A549 (cell line): ENCODE measurements at regions not wholly inside any gene's neighbourhood (a gene's known extent, or its start where the extent isn't known, plus 50 kb on each side); places are given as distances from the start of the nearest gene placed in this dataset.
"Not testable (repeated sequence)": the region's sequence is repeated elsewhere in the genome, so short reads cannot be mapped to it uniquely, and the experiment has no call there.

Experiments
- CEBPB ChIP-seq, 2 experiments: fragments of >200 bp in 1 of 2; sonication (Bioruptor Twin) in 1 of 2; formaldehyde crosslinking in 1 of 2; IDR thresholded peaks; 2 replicates each; pipeline ENCODE4 v1.6.1; 2012 to 2016
- CTCF ChIP-seq: fragments of >200 bp; sonication (Bioruptor Twin); formaldehyde crosslinking; IDR thresholded peaks from 3 replicates; pipeline ENCODE4 v1.5.1; 2016
- EHMT2 ChIP-seq: fragments of 200-600 bp; sonication (generic); IDR thresholded peaks from 2 replicates; pipeline ENCODE4 v1.6.1; 2016; ENCODE audit warnings: antibody characterized with exemption, low read depth, mild to moderate bottlenecking, moderate library complexity
- JUN ChIP-seq, 2 experiments: fragments of >200 bp; sonication (Bioruptor Twin); formaldehyde crosslinking; IDR thresholded peaks; 2 replicates in 1 of 2; 3 replicates in 1 of 2; pipeline ENCODE4 v1.6.1; 2016 to 2017
- POLR2AphosphoS2 ChIP-seq: conservative IDR thresholded peaks from 2 replicates; pipeline ENCODE4 v1.6.1; 2012; ENCODE audit warnings: low read length, improper control_type of control experiment, inconsistent platforms
- RAD21 ChIP-seq, 2 experiments: fragments of >200 bp in 1 of 2; sonication (Bioruptor Twin) in 1 of 2; formaldehyde crosslinking in 1 of 2; IDR thresholded peaks in 1 of 2; conservative IDR thresholded peaks in 1 of 2; 2 replicates in 1 of 2; 3 replicates in 1 of 2; pipeline ENCODE4 v1.6.1; 2012 to 2018; ENCODE audit warnings: inconsistent platforms in 1 of 2
- RFX5 ChIP-seq: fragments of 450-650 bp; IDR thresholded peaks from 2 replicates; pipeline ENCODE4 v1.7.1; 2014; ENCODE audit warnings: antibody characterized with exemption, mild to moderate bottlenecking, moderate library complexity
- SMC3 ChIP-seq: fragments of >200 bp; sonication (Bioruptor Twin); formaldehyde crosslinking; IDR thresholded peaks from 3 replicates; pipeline ENCODE4 v1.6.1; 2018; ENCODE audit warnings: inconsistent platforms
- TF ChIP-seq, protein P1 (sequence below): fragments of 150-350 bp; IDR thresholded peaks from 2 replicates; pipeline ENCODE4 v1.6.1; 2014; ENCODE audit warnings: low read depth, mild to moderate bottlenecking, low read length

DNA sequence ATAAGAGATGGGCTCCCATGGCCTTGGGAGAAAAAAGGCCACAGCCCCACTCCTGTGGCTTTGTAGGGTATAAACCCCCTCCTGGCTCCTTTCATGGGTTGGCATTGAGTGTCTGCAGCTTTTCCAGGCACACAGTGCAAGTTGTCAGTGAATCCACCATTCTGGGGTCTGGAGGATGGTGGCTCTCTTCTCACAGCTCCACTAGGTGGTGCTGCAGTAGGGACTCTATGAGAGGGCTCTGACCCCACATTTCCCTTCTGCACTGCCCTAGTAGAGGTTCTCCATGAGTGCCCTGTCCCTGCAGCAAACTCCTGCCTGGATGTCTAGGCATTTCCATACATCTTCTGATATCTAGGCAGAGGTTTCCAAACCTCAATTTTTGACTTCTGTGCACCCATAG is 136.5 kb upstream of the FRG2C start:
- not testable (repeated sequence) for TF ChIP-seq SMC3; POLR2AphosphoS2; JUN (IDR thresholded peaks at IDR 0.05); CEBPB (IDR thresholded peaks at IDR 0.05); RFX5; CTCF; RAD21 (conservative IDR thresholded peaks at IDR 0.05 in 1 of 2, IDR thresholded peaks at IDR 0.05 in 1 of 2); EHMT2
- TF ChIP-seq, protein P1, sequence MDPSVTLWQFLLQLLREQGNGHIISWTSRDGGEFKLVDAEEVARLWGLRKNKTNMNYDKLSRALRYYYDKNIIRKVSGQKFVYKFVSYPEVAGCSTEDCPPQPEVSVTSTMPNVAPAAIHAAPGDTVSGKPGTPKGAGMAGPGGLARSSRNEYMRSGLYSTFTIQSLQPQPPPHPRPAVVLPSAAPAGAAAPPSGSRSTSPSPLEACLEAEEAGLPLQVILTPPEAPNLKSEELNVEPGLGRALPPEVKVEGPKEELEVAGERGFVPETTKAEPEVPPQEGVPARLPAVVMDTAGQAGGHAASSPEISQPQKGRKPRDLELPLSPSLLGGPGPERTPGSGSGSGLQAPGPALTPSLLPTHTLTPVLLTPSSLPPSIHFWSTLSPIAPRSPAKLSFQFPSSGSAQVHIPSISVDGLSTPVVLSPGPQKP: not testable (repeated sequence)
